ENCODE measurements at regions not wholly inside any gene's neighbourhood (a gene's known extent, or its start where the extent isn't known, plus 50 kb on each side); places are given as distances from the start of the nearest gene placed in this dataset.

DNA sequence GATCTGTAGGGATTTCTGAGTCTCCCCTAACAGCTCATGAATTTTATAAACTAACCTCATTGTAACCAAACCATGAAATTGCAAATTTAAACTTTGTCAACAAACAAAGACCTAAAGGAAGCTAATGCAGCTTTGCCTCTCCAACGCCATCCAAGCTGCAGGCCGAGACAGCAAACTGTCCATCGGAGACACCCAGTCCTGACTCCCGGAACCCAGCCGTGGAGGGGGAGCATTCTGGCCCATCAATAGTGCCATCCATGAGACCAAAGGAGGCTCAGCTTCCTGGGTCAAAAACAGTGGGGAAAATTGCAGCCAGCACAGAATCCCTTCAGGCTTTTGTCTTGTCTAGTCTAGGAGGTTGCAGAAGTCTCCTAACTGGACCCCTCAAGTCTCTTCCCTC, 147.6 kb upstream of the OPCML start:
- no peak overlapping the region for H3K27ac ChIP-seq
- TF ChIP-seq, protein P1, sequence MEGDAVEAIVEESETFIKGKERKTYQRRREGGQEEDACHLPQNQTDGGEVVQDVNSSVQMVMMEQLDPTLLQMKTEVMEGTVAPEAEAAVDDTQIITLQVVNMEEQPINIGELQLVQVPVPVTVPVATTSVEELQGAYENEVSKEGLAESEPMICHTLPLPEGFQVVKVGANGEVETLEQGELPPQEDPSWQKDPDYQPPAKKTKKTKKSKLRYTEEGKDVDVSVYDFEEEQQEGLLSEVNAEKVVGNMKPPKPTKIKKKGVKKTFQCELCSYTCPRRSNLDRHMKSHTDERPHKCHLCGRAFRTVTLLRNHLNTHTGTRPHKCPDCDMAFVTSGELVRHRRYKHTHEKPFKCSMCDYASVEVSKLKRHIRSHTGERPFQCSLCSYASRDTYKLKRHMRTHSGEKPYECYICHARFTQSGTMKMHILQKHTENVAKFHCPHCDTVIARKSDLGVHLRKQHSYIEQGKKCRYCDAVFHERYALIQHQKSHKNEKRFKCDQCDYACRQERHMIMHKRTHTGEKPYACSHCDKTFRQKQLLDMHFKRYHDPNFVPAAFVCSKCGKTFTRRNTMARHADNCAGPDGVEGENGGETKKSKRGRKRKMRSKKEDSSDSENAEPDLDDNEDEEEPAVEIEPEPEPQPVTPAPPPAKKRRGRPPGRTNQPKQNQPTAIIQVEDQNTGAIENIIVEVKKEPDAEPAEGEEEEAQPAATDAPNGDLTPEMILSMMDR (conservative IDR thresholded peaks at IDR 0.05) = no peak

- no peak overlapping the region for H3K27ac ChIP-seq
- TF ChIP-seq, protein P1 (conservative IDR thresholded peaks at IDR 0.05) = no peak
Measured at GRCh38 chr11:133678191-133678590, 145.9 kb upstream of the OPCML start.

DNA sequence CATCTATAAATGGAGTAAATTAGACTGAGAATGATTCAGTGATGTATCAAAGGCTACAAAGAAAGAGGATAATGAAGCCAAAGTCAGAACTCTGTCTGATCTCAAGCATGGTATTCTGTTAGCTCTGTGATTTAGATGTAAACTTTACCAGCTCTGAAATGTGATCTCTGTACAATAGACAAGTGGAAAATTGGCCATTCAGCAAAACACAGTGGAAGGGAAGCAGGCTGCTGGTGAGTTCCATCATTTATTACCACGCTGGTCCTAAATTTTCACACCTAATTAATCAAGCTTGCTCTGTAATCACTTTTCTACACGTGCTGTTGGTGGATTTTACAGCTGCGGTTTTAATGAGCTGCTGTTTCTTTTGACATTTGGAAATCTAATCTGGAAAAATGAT, 145.1 kb upstream of the OPCML start:
- TF ChIP-seq, protein P1 (conservative IDR thresholded peaks at IDR 0.05) = no peak

DNA sequence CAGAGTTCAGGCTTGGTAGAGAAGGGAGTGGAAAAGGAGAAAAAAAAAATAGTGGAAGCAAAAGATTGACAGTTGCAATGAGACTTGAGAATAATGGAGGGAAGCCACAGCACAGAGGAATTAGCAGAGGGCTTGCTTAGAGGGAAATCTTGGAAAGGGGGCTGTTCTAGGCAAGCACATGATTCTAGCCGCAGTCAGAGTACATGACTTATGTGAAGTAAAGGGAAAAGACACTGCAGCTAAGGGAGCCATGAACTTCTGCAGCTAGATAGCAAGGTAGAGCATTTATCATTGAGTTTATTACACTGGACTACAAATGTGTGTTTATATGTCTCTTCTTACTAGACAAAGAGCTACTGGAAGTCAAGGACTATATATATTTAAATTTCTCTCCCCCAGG, 144.0 kb upstream of the OPCML start:
- H3K27ac ChIP-seq = no peak overlapping the region
- TF ChIP-seq, protein P1 (conservative IDR thresholded peaks at IDR 0.05) = no peak

More for the DNA sequence above, 145.1 kb upstream of the OPCML start:
- H3K27ac ChIP-seq = no peak overlapping the region

- TF ChIP-seq, protein P1 (conservative IDR thresholded peaks at IDR 0.05) = no peak
- no peak overlapping the region for H3K27ac ChIP-seq
Measured at GRCh38 chr11:133669371-133670053, 137.2 kb upstream of the OPCML start.

- no peak overlapping the region for H3K27ac ChIP-seq
- TF ChIP-seq, protein P1 (conservative IDR thresholded peaks at IDR 0.05) = no peak
Measured at GRCh38 chr11:133663135-133663985, 131.1 kb upstream of the OPCML start.

- no peak overlapping the region for H3K27ac ChIP-seq
- TF ChIP-seq, protein P1 (conservative IDR thresholded peaks at IDR 0.05) = no peak
Measured at GRCh38 chr11:133661846-133662245, 129.5 kb upstream of the OPCML start.
